ENCODE measurements at regions not wholly inside any gene's neighbourhood (a gene's known extent, or its start where the extent isn't known, plus 50 kb on each side); places are given as distances from the start of the nearest gene placed in this dataset.

DNA sequence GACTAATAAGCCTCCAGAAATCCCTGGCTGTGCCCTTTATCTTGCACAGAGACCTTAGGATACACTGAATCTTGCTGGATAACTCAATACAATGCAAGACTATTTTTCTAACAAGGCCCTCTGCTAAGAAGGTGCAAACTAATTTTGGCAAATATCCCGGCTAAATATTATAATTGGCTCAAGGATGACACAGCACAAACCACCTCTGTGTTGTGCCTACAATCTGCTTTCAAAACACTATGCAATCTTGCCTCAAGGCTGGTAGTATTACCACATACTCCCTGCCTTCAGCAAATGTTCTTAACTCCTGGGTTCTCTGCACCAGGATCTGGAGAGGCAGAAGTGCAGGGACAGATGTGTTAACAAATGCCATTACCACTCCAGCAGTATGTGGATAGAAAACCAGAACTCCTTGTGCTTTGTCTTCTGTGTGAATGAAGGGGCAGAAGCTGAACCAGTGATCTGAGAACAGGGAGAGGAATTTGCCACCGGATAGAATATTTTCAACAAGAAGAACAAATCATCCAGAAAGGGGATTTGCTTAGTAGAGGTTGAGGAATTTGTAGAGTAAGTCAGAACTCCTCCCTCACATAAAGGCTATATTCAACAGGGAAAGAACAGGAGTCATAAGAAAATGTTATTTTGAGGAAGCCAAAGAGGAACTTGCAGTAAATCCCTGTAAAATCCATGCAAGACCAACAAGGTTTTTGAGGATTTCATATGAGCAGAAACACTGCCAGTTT, 74.1 kb upstream of the SLC4A11 start:
- TF ChIP-seq, protein P1, sequence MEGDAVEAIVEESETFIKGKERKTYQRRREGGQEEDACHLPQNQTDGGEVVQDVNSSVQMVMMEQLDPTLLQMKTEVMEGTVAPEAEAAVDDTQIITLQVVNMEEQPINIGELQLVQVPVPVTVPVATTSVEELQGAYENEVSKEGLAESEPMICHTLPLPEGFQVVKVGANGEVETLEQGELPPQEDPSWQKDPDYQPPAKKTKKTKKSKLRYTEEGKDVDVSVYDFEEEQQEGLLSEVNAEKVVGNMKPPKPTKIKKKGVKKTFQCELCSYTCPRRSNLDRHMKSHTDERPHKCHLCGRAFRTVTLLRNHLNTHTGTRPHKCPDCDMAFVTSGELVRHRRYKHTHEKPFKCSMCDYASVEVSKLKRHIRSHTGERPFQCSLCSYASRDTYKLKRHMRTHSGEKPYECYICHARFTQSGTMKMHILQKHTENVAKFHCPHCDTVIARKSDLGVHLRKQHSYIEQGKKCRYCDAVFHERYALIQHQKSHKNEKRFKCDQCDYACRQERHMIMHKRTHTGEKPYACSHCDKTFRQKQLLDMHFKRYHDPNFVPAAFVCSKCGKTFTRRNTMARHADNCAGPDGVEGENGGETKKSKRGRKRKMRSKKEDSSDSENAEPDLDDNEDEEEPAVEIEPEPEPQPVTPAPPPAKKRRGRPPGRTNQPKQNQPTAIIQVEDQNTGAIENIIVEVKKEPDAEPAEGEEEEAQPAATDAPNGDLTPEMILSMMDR (conservative IDR thresholded peaks at IDR 0.05; ENCODE audit: low read depth, low read length): no peak
- TF ChIP-seq EZH2 (IDR thresholded peaks at IDR 0.05; ENCODE audit: borderline replicate concordance, low read depth, low read length, poor library complexity, severe bottlenecking): no peak

Data from A673 (cell line).